GM23338 (cell line): ENCODE measurements at regions not wholly inside any gene's neighbourhood (a gene's known extent, or its start where the extent isn't known, plus 50 kb on each side); places are given as distances from the start of the nearest gene placed in this dataset.

Experiments used
- CREB1 ChIP-seq: fragments of 250-450 bp; sonication (Bioruptor Pico); IDR thresholded peaks from 2 replicates; pipeline ENCODE4 v1.5.0; 2020; ENCODE audit warnings: low read depth, mild to moderate bottlenecking, moderate library complexity
- EZH2 ChIP-seq: fragments of 200-600 bp; sonication (generic); IDR thresholded peaks from one replicate; pipeline ENCODE4 v1.8.0; 2017; ENCODE audit warnings: antibody characterized with exemption, mild to moderate bottlenecking, low read depth; ENCODE audit not compliant: unreplicated experiment
- EZH2phosphoT487 ChIP-seq: fragments of 200-600 bp; sonication (generic); IDR thresholded peaks from one replicate; pipeline ENCODE4 v1.8.1; 2018; ENCODE audit warnings: antibody characterized with exemption; ENCODE audit not compliant: unreplicated experiment
- POLR2AphosphoS5 ChIP-seq: IDR thresholded peaks from 2 replicates; pipeline ENCODE4 v1.6.1; 2016; ENCODE audit warnings: antibody characterized with exemption, low read depth
- ZNF331 ChIP-seq: fragments of 250-450 bp; sonication (Bioruptor Pico); IDR thresholded peaks from 2 replicates; pipeline ENCODE4 v1.5.0; 2020; ENCODE audit warnings: low read depth, mild to moderate bottlenecking, moderate library complexity
- TF ChIP-seq, protein P1 (sequence below): IDR thresholded peaks from one replicate; pipeline ENCODE4 v1.6.1; 2018; ENCODE audit warnings: antibody characterized with exemption; ENCODE audit not compliant: unreplicated experiment
- TF ChIP-seq, protein P2 (sequence below), 2 experiments: fragments of 200-600 bp in 1 of 2; sonication (generic) in 1 of 2; conservative IDR thresholded peaks; 2 replicates each; pipeline versions ENCODE4 v1.5.1 to v1.6.1; 2016 to 2017; ENCODE audit warnings: antibody characterized with exemption in 2 of 2, low read depth in 2 of 2, mild to moderate bottlenecking in 2 of 2, moderate library complexity in 1 of 2
- TF ChIP-seq, protein P3 (sequence below): IDR thresholded peaks from 2 replicates; pipeline ENCODE4 v1.6.1; 2016; ENCODE audit warnings: antibody characterized with exemption

DNA sequence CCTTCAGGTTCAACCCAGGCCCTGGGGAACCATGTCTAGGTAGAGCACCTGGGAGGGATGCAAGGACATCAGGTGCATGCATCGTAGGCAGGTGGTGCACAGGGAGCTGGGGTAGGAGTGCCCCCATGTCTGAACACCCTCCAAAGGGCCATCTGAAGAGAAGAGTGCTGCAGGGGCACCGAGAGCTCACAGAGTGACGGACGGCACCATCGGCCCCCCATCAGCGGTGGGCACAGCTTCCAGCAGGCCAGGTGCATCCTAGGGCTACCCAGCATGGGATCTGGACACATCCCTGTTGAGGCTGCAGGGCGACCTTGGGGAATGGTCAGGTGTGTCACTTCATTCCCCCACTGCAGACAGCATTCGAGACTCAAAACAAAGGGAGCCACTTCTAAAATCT lies 138.3 kb upstream of the CDH4 start:
- TF ChIP-seq POLR2AphosphoS5 (no peak), EZH2phosphoT487 (no peak), EZH2 (no peak), ZNF331 (CRISPR knock-in tag) (no peak), CREB1 (CRISPR knock-in tag) (no peak)
- TF ChIP-seq, protein P1, sequence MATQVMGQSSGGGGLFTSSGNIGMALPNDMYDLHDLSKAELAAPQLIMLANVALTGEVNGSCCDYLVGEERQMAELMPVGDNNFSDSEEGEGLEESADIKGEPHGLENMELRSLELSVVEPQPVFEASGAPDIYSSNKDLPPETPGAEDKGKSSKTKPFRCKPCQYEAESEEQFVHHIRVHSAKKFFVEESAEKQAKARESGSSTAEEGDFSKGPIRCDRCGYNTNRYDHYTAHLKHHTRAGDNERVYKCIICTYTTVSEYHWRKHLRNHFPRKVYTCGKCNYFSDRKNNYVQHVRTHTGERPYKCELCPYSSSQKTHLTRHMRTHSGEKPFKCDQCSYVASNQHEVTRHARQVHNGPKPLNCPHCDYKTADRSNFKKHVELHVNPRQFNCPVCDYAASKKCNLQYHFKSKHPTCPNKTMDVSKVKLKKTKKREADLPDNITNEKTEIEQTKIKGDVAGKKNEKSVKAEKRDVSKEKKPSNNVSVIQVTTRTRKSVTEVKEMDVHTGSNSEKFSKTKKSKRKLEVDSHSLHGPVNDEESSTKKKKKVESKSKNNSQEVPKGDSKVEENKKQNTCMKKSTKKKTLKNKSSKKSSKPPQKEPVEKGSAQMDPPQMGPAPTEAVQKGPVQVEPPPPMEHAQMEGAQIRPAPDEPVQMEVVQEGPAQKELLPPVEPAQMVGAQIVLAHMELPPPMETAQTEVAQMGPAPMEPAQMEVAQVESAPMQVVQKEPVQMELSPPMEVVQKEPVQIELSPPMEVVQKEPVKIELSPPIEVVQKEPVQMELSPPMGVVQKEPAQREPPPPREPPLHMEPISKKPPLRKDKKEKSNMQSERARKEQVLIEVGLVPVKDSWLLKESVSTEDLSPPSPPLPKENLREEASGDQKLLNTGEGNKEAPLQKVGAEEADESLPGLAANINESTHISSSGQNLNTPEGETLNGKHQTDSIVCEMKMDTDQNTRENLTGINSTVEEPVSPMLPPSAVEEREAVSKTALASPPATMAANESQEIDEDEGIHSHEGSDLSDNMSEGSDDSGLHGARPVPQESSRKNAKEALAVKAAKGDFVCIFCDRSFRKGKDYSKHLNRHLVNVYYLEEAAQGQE = no peak
- TF ChIP-seq, protein P2, sequence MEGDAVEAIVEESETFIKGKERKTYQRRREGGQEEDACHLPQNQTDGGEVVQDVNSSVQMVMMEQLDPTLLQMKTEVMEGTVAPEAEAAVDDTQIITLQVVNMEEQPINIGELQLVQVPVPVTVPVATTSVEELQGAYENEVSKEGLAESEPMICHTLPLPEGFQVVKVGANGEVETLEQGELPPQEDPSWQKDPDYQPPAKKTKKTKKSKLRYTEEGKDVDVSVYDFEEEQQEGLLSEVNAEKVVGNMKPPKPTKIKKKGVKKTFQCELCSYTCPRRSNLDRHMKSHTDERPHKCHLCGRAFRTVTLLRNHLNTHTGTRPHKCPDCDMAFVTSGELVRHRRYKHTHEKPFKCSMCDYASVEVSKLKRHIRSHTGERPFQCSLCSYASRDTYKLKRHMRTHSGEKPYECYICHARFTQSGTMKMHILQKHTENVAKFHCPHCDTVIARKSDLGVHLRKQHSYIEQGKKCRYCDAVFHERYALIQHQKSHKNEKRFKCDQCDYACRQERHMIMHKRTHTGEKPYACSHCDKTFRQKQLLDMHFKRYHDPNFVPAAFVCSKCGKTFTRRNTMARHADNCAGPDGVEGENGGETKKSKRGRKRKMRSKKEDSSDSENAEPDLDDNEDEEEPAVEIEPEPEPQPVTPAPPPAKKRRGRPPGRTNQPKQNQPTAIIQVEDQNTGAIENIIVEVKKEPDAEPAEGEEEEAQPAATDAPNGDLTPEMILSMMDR (conservative IDR thresholded peaks at IDR 0.05; ENCODE audit: low read depth in 2 of 2) = no peak
- TF ChIP-seq, protein P3, sequence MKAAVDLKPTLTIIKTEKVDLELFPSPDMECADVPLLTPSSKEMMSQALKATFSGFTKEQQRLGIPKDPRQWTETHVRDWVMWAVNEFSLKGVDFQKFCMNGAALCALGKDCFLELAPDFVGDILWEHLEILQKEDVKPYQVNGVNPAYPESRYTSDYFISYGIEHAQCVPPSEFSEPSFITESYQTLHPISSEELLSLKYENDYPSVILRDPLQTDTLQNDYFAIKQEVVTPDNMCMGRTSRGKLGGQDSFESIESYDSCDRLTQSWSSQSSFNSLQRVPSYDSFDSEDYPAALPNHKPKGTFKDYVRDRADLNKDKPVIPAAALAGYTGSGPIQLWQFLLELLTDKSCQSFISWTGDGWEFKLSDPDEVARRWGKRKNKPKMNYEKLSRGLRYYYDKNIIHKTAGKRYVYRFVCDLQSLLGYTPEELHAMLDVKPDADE = no peak
